ENCODE measurements at regions not wholly inside any gene's neighbourhood (a gene's known extent, or its start where the extent isn't known, plus 50 kb on each side); places are given as distances from the start of the nearest gene placed in this dataset.

DNA sequence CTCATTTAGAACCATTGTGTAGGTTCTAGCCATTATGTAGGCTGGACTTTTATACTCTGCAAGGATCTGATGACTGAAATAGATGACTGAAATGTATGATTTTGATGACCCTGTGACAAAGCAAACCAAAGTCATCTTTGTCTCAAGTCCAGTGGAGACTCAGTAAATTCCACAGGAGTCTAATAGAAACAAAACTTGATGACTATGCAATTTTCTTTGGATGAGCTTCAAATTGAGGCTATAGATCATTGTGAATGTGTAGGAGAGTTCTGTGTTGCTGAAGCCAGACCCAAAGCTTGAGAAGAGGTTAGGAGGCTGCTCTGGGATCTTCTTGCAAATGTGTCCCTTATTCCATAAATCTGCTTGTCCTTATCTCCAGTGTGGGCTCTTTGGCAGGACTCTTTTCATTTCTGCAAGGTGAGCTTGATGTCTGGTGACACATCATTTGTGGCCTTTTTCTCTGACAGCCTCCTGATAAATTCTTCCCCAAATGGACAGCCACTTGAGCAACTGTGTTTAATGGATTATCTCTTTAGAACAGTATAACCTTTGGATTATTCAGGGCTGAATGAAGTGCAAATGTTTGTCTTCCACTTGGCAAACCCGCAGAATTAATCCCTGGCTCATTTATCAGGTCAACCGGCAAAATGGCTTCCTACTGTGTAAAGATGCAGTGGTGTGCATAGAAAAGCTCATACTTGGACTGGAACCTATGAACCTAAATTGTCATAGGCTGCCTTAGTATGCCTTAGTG lies 235.1 kb upstream of the ANKH start:
- TF ChIP-seq RAD21 (IDR thresholded peaks at IDR 0.05; ENCODE audit: low read length) (no peak), GATA2 (CRISPR knock-in tag; IDR thresholded peaks at IDR 0.05) (no peak), NFIC (IDR thresholded peaks at IDR 0.05; ENCODE audit: borderline replicate concordance) (no peak), POLR2AphosphoS5 (IDR thresholded peaks at IDR 0.05; ENCODE audit: low read depth, low read length) (no peak), SMC3 (IDR thresholded peaks at IDR 0.05; ENCODE audit: low read depth, low read length) (no peak), CHD2 (IDR thresholded peaks at IDR 0.05; ENCODE audit: low read length, partially characterized antibody) (no peak), YY1 (IDR thresholded peaks at IDR 0.05; ENCODE audit: low read depth) (no peak), GABPA (IDR thresholded peaks at IDR 0.05; ENCODE audit: low read depth) (no peak)
- TF ChIP-seq, protein P1, sequence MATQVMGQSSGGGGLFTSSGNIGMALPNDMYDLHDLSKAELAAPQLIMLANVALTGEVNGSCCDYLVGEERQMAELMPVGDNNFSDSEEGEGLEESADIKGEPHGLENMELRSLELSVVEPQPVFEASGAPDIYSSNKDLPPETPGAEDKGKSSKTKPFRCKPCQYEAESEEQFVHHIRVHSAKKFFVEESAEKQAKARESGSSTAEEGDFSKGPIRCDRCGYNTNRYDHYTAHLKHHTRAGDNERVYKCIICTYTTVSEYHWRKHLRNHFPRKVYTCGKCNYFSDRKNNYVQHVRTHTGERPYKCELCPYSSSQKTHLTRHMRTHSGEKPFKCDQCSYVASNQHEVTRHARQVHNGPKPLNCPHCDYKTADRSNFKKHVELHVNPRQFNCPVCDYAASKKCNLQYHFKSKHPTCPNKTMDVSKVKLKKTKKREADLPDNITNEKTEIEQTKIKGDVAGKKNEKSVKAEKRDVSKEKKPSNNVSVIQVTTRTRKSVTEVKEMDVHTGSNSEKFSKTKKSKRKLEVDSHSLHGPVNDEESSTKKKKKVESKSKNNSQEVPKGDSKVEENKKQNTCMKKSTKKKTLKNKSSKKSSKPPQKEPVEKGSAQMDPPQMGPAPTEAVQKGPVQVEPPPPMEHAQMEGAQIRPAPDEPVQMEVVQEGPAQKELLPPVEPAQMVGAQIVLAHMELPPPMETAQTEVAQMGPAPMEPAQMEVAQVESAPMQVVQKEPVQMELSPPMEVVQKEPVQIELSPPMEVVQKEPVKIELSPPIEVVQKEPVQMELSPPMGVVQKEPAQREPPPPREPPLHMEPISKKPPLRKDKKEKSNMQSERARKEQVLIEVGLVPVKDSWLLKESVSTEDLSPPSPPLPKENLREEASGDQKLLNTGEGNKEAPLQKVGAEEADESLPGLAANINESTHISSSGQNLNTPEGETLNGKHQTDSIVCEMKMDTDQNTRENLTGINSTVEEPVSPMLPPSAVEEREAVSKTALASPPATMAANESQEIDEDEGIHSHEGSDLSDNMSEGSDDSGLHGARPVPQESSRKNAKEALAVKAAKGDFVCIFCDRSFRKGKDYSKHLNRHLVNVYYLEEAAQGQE (IDR thresholded peaks at IDR 0.05; ENCODE audit: low read depth, low read length), result no peak
- TF ChIP-seq, protein P2, sequence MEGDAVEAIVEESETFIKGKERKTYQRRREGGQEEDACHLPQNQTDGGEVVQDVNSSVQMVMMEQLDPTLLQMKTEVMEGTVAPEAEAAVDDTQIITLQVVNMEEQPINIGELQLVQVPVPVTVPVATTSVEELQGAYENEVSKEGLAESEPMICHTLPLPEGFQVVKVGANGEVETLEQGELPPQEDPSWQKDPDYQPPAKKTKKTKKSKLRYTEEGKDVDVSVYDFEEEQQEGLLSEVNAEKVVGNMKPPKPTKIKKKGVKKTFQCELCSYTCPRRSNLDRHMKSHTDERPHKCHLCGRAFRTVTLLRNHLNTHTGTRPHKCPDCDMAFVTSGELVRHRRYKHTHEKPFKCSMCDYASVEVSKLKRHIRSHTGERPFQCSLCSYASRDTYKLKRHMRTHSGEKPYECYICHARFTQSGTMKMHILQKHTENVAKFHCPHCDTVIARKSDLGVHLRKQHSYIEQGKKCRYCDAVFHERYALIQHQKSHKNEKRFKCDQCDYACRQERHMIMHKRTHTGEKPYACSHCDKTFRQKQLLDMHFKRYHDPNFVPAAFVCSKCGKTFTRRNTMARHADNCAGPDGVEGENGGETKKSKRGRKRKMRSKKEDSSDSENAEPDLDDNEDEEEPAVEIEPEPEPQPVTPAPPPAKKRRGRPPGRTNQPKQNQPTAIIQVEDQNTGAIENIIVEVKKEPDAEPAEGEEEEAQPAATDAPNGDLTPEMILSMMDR (IDR thresholded peaks at IDR 0.05), result no peak
- TF ChIP-seq, protein P3, sequence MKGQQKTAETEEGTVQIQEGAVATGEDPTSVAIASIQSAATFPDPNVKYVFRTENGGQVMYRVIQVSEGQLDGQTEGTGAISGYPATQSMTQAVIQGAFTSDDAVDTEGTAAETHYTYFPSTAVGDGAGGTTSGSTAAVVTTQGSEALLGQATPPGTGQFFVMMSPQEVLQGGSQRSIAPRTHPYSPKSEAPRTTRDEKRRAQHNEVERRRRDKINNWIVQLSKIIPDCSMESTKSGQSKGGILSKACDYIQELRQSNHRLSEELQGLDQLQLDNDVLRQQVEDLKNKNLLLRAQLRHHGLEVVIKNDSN (IDR thresholded peaks at IDR 0.05; ENCODE audit: borderline replicate concordance, low read depth), result no peak

Measured in SK-N-SH (cell line).